HG03280 (cell line): ENCODE measurements at regions not wholly inside any gene's neighbourhood (a gene's known extent, or its start where the extent isn't known, plus 50 kb on each side); places are given as distances from the start of the nearest gene placed in this dataset.

Experiments
- ATAC-seq: cut with Tn5 transposase; IDR thresholded peaks from one replicate; pipeline ENCODE4 v1.9.1; 2021; ENCODE audit warnings: mild to moderate bottlenecking, moderate library complexity; ENCODE audit not compliant: unreplicated experiment

GRCh38 chr10:123552760-123553554 is 113.2 kb upstream of the GPR26 start:
- ATAC-seq, result peak; percentile 50

DNA sequence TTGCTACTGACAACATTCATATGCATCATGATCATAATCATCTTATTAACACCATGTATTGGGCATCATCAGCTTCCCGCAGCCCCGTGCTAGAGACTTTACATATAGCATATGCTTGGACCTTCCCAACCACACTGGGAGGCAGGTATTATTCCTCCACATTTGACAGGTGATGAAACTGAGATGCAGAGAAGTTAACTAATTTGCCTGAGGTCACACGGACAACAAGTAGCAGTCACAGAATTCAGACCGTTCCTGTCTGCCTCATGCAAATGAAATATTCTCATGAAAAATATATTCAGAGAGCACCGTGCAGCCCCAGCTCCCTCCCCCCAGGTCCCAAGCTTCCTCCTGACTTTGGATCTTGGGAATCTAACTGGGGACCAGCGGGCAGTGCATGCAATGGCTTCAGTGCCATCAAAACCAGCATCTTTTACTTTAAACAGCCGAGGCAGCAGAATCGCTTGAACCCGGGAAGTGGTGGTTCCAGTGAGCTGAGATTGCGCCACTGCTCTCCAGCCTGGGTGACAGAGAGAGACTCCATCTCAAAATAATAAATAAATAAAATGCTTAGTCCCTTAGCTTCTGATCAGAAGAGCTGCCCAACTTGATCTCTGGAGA is 112.2 kb upstream of the GPR26 start:
- ATAC-seq, result peak; percentile 41

- ATAC-seq, result no peak
These were observed 111.5 kb upstream of the GPR26 start for GRCh38 chr10:123554656-123555055.

DNA sequence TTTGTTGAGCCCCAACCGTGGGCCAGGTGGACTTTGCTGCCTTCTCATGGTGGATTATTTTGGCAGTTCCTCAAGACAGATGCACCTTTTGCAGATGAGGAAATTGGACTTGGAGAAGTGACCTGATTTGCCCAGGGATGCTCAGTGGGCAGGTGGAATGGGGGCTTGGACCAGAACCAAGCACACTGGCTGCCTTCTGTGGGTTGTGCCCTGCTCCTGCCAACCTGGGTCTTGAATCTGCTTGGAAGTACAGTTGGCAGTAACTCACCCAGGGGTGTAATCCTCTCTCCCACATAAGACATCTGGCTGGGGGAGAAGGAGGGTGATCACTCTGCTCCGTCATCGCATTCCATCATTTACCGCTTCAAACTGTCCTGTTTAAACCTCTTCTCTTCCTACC is 110.5 kb upstream of the GPR26 start:
- ATAC-seq, result no peak

GRCh38 chr10:123556049-123556448 is 110.1 kb upstream of the GPR26 start:
- ATAC-seq, result no peak

DNA sequence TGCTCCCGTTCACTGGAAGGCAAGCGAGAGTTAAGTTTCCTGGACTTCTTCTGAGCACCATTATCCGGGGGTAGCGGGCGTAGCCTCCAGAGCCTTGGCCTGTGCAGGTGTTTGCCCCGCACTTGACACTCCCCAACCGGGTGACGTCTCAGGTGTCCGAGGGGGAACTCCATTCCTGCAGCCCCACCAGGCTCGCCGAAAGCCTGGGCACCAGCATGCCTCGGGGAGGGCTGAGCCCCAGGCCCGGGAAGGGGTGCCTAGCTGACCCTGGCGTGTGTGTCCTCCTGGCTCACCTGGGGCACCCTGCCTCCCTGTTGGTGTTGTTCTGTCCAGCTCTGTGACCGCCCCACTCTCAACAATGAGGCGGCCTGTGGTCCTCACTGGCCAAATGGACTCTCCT is 109.4 kb upstream of the GPR26 start:
- no peak for ATAC-seq

- no peak for ATAC-seq
These were observed 108.6 kb upstream of the GPR26 start for GRCh38 chr10:123557366-123558108.

DNA sequence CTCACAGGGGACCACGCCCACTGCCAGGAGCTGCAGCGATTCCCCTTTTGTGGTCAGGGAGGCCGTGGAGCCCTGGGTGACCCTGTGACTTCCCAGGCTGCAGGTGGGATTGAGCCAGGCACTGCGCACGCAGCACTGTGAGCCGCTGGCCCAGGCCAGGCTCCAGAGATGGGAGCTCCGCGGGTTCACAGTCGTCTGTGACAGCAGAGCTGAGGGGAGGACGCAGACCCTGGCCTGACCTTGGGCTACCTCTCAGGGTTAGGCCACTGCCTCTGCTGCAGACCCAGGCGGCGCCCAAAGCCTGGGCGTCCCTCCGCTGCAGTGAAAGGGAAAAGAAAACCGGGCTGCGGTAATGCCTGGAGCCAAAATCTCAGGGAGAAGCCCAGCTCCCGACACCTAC is 107.5 kb upstream of the GPR26 start:
- no peak for ATAC-seq

- ATAC-seq, result peak; percentile 55
These were observed 106.9 kb upstream of the GPR26 start for GRCh38 chr10:123559066-123559822.

DNA sequence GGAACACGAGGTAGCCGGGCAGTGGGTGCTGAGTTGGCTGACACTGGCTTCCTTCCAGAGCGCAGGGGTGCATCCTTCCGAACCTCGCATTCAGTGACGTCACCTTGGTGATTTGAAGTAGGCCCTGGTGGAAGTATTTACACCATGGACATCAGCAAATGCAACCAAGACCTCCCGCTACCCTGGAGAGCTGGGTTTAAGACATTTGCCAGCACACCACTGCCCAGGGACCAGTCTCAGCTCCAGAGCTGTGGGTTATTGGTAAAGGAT is 106.4 kb upstream of the GPR26 start:
- no peak for ATAC-seq

- ATAC-seq, result no peak
These were observed 105.6 kb upstream of the GPR26 start for GRCh38 chr10:123560301-123561140.

DNA sequence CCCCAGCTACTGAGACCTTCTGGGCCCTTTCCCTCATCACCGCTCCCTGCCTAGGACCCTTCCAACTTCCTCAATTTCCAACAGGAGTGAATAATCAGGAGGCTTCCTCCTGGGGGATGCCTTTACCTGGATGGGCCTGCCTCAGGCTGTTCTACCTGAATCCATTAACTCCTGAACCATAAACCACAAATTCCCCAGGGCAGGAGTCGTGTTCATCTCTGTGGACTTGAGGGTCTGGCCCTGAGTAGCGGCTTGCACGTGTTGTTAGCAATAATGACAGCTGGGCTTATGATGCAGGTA is 105.1 kb upstream of the GPR26 start:
- no peak for ATAC-seq

DNA sequence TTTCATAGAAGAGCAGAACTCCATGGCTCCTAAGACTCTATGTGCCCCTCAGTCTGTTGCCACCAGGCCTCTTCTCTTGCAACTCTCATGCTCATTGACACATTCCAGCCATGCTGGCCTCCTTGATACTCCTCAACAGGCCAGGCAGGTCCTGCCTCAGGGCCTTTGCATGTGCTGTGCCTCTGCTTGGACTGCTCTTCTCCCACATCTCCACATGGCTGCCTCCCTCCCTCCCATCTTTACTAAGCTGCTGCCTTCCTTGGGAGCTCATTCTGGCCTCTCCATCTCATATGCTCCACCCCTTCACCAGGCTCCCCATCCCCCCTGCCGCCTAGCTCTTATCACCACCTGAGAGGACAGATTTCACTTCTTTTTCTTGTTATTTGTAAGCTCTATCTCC is 103.8 kb upstream of the GPR26 start:
- no peak for ATAC-seq

- ATAC-seq, result no peak
These were observed 103.2 kb upstream of the GPR26 start for GRCh38 chr10:123562811-123563580.

- ATAC-seq, result no peak
These were observed 102.6 kb upstream of the GPR26 start for GRCh38 chr10:123563581-123563855.

DNA sequence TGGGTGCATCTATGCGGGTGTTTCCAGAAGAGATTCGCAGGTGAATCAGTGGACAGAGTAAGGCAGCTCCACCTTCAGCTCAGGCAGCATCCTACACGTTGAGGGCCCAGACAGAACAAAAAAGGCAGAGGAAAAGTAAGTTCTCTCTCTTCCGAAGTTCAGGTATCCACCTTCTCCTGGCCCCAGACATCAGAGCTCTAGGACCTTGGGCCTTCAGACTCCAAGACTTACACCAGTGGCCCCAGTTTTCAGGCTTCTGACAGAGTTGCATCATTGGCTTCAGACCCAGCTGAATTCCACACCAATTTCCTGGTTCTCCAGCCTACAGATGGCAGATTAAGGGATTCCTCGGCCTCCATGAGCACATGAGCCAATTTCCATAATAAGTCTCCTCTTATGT is 102.2 kb upstream of the GPR26 start:
- no peak for ATAC-seq

- no peak for ATAC-seq
These were observed 101.5 kb upstream of the GPR26 start for GRCh38 chr10:123564631-123565030.

- ATAC-seq, result no peak
These were observed 100.2 kb upstream of the GPR26 start for GRCh38 chr10:123565691-123566660.
